ENCODE measurements at regions not wholly inside any gene's neighbourhood (a gene's known extent, or its start where the extent isn't known, plus 50 kb on each side); places are given as distances from the start of the nearest gene placed in this dataset.

- H3K4me3 ChIP-seq (ENCODE audit: low read depth in 1 of 2, low read length in 2 of 2) = no peak overlapping the region
- no peak overlapping the region for H2AFZ ChIP-seq (ENCODE audit: low read depth, low read length)
- no peaks in the 10 kb centered on the region for H3K79me2 ChIP-seq (ENCODE audit: insufficient read depth, low read length)
- no peak overlapping the region for H3K9ac ChIP-seq (ENCODE audit: low read depth, low read length)
- ATAC-seq (ENCODE audit: insufficient read depth, low read depth) = no peak
- no peak for DNase-seq
- H3K27me3 ChIP-seq (ENCODE audit: insufficient read depth, low read length, poor library complexity) = peaks cover 4% of the 10 kb centered on the region
- H3K27ac ChIP-seq (ENCODE audit: low read length) = no peak overlapping the region
- H3K9me3 ChIP-seq (ENCODE audit: insufficient read depth, low read length, severe bottlenecking) = no peaks in the 10 kb centered on the region
- H3K4me1 ChIP-seq (ENCODE audit: insufficient read depth, low read length) = no peaks in the 10 kb centered on the region
- no peak for TF ChIP-seq CTCF (IDR thresholded peaks at IDR 0.05; ENCODE audit: borderline replicate concordance, extremely low read depth, low read length, poor library complexity, severe bottlenecking)
- TF ChIP-seq EZH2 (IDR thresholded peaks at IDR 0.05; ENCODE audit: borderline replicate concordance, low read depth, low read length, severe bottlenecking) = no peak
- H3K36me3 ChIP-seq (ENCODE audit: insufficient read depth, low read length) = no peaks in the 10 kb centered on the region
- no peaks in the 10 kb centered on the region for H4K20me1 ChIP-seq (ENCODE audit: insufficient read depth, low read length)
- no peak overlapping the region for H3K4me2 ChIP-seq (ENCODE audit: insufficient read depth, low read length)
Observed at GRCh38 chr1:208885060-208885459, 640.9 kb upstream of the PLXNA2 start.

DNA sequence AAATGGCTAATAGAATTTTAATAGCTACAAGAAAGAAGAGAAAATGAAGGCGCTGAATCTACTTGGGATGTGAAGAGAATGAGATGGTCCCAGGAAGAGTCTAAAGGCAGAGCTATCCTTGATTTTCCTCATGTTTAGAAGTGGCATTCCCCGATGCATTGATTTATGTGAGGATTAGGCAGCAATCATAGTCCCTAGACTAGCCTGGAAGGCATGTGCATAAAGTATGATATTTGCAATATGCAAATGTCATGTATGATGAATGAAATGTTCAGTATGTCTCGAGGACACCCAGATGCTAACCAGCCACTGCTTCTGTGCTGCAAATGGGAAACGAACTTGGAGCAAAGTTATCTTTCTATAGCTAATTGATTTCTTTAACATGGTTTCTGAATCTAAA, 641.5 kb upstream of the PLXNA2 start:
- ATAC-seq (ENCODE audit: insufficient read depth, low read depth) = no peak
- TF ChIP-seq CTCF (IDR thresholded peaks at IDR 0.05; ENCODE audit: borderline replicate concordance, extremely low read depth, low read length, poor library complexity, severe bottlenecking) = no peak
- TF ChIP-seq EZH2 (IDR thresholded peaks at IDR 0.05; ENCODE audit: borderline replicate concordance, low read depth, low read length, severe bottlenecking) = no peak
- H3K27me3 ChIP-seq (ENCODE audit: insufficient read depth, low read length, poor library complexity) = peaks cover 4% of the 10 kb centered on the region
- H4K20me1 ChIP-seq (ENCODE audit: insufficient read depth, low read length) = no peaks in the 10 kb centered on the region
- no peak overlapping the region for H3K4me2 ChIP-seq (ENCODE audit: insufficient read depth, low read length)
- no peaks in the 10 kb centered on the region for H3K4me1 ChIP-seq (ENCODE audit: insufficient read depth, low read length)
- no peaks in the 10 kb centered on the region for H3K9me3 ChIP-seq (ENCODE audit: insufficient read depth, low read length, severe bottlenecking)
- DNase-seq = no peak
- no peak overlapping the region for H3K9ac ChIP-seq (ENCODE audit: low read depth, low read length)
- H3K36me3 ChIP-seq (ENCODE audit: insufficient read depth, low read length) = no peaks in the 10 kb centered on the region
- H3K4me3 ChIP-seq (ENCODE audit: low read depth in 1 of 2, low read length in 2 of 2) = no peak overlapping the region
- H3K27ac ChIP-seq (ENCODE audit: low read length) = no peak overlapping the region
- H3K79me2 ChIP-seq (ENCODE audit: insufficient read depth, low read length) = no peaks in the 10 kb centered on the region
- H2AFZ ChIP-seq (ENCODE audit: low read depth, low read length) = no peak overlapping the region

GRCh38 chr1:208888376-208888775, 644.2 kb upstream of the PLXNA2 start:
- no peak for DNase-seq
- Histone ChIP-seq H3K4me1 (ENCODE audit: insufficient read depth, low read length) (no peaks in the 10 kb centered on the region), H3K27me3 (ENCODE audit: insufficient read depth, low read length, poor library complexity) (peaks cover 2% of the 10 kb centered on the region), H3K4me2 (ENCODE audit: insufficient read depth, low read length) (no peak overlapping the region), H3K27ac (ENCODE audit: low read length) (no peak overlapping the region), H3K36me3 (ENCODE audit: insufficient read depth, low read length) (no peaks in the 10 kb centered on the region), H3K9me3 (ENCODE audit: insufficient read depth, low read length, severe bottlenecking) (no peaks in the 10 kb centered on the region), H3K9ac (ENCODE audit: low read depth, low read length) (no peak overlapping the region), H3K4me3 (ENCODE audit: low read depth in 1 of 2, low read length in 2 of 2) (no peak overlapping the region), H2AFZ (ENCODE audit: low read depth, low read length) (no peak overlapping the region), H3K79me2 (ENCODE audit: insufficient read depth, low read length) (no peaks in the 10 kb centered on the region), H4K20me1 (ENCODE audit: insufficient read depth, low read length) (no peaks in the 10 kb centered on the region)
- TF ChIP-seq EZH2 (IDR thresholded peaks at IDR 0.05; ENCODE audit: borderline replicate concordance, low read depth, low read length, severe bottlenecking) (no peak), CTCF (IDR thresholded peaks at IDR 0.05; ENCODE audit: borderline replicate concordance, extremely low read depth, low read length, poor library complexity, severe bottlenecking) (no peak)
- no peak for ATAC-seq (ENCODE audit: insufficient read depth, low read depth)

GRCh38 chr1:208892147-208892546, 648.0 kb upstream of the PLXNA2 start:
- Histone ChIP-seq H3K79me2 (ENCODE audit: insufficient read depth, low read length) (no peaks in the 10 kb centered on the region), H2AFZ (ENCODE audit: low read depth, low read length) (no peak overlapping the region), H4K20me1 (ENCODE audit: insufficient read depth, low read length) (no peaks in the 10 kb centered on the region), H3K4me3 (ENCODE audit: low read depth in 1 of 2, low read length in 2 of 2) (no peak overlapping the region), H3K4me2 (ENCODE audit: insufficient read depth, low read length) (no peak overlapping the region), H3K27me3 (ENCODE audit: insufficient read depth, low read length, poor library complexity) (peaks cover 2% of the 10 kb centered on the region), H3K27ac (ENCODE audit: low read length) (no peak overlapping the region), H3K4me1 (ENCODE audit: insufficient read depth, low read length) (no peaks in the 10 kb centered on the region), H3K36me3 (ENCODE audit: insufficient read depth, low read length) (no peaks in the 10 kb centered on the region), H3K9me3 (ENCODE audit: insufficient read depth, low read length, severe bottlenecking) (no peaks in the 10 kb centered on the region), H3K9ac (ENCODE audit: low read depth, low read length) (no peak overlapping the region)
- TF ChIP-seq CTCF (IDR thresholded peaks at IDR 0.05; ENCODE audit: borderline replicate concordance, extremely low read depth, low read length, poor library complexity, severe bottlenecking) = no peak
- TF ChIP-seq EZH2 (IDR thresholded peaks at IDR 0.05; ENCODE audit: borderline replicate concordance, low read depth, low read length, severe bottlenecking) = no peak
- no peak for DNase-seq
- ATAC-seq (ENCODE audit: insufficient read depth, low read depth) = no peak

Measured in DND-41 (cell line).